ENCODE measurements at regions not wholly inside any gene's neighbourhood (a gene's known extent, or its start where the extent isn't known, plus 50 kb on each side); places are given as distances from the start of the nearest gene placed in this dataset.

- no peak overlapping the region for H3K4me3 ChIP-seq (ENCODE audit: low read depth, low read length)
- no peak for DNase-seq (ENCODE audit: low read depth)
- TF ChIP-seq MAX (IDR thresholded peaks at IDR 0.05; ENCODE audit: low read depth, low read length) (no peak), CTCF (IDR thresholded peaks at IDR 0.05; ENCODE audit: low read depth, low read length) (no peak), MYC (IDR thresholded peaks at IDR 0.05; ENCODE audit: low read depth, low read length) (no peak)
These were observed 361.1 kb downstream of the TGFB2 start for GRCh38 chr1:218705911-218706893.

- no peak overlapping the region for H3K4me3 ChIP-seq (ENCODE audit: low read depth, low read length)
- TF ChIP-seq MAX (IDR thresholded peaks at IDR 0.05; ENCODE audit: low read depth, low read length) (no peak), MYC (IDR thresholded peaks at IDR 0.05; ENCODE audit: low read depth, low read length) (no peak), POLR2A (IDR thresholded peaks at IDR 0.05; ENCODE audit: extremely low read depth, insufficient read length) (no peak), CTCF (IDR thresholded peaks at IDR 0.05; ENCODE audit: low read depth, low read length) (no peak)
- DNase-seq (ENCODE audit: low read depth), result no peak
These were observed 365.9 kb downstream of the TGFB2 start for GRCh38 chr1:218711001-218711400.

- TF ChIP-seq MAX (IDR thresholded peaks at IDR 0.05; ENCODE audit: low read depth, low read length) (no peak), CTCF (IDR thresholded peaks at IDR 0.05; ENCODE audit: low read depth, low read length) (no peak), MYC (IDR thresholded peaks at IDR 0.05; ENCODE audit: low read depth, low read length) (no peak), POLR2A (IDR thresholded peaks at IDR 0.05; ENCODE audit: extremely low read depth, insufficient read length) (no peak)
- no peak for DNase-seq (ENCODE audit: low read depth)
- no peak overlapping the region for H3K4me3 ChIP-seq (ENCODE audit: low read depth, low read length)
These were observed 366.9 kb downstream of the TGFB2 start for GRCh38 chr1:218711884-218712674.

- H3K4me3 ChIP-seq (ENCODE audit: low read depth, low read length), result no peak overlapping the region
- DNase-seq (ENCODE audit: low read depth), result no peak
- TF ChIP-seq MYC (IDR thresholded peaks at IDR 0.05; ENCODE audit: low read depth, low read length), result no peak
- no peak for TF ChIP-seq CTCF (IDR thresholded peaks at IDR 0.05; ENCODE audit: low read depth, low read length)
- no peak for TF ChIP-seq MAX (IDR thresholded peaks at IDR 0.05; ENCODE audit: low read depth, low read length)
- TF ChIP-seq POLR2A (IDR thresholded peaks at IDR 0.05; ENCODE audit: extremely low read depth, insufficient read length), result no peak
These were observed 367.5 kb downstream of the TGFB2 start for GRCh38 chr1:218712677-218713076.

GRCh38 chr1:218715961-218716669, 371.0 kb downstream of the TGFB2 start:
- DNase-seq (ENCODE audit: low read depth), result no peak
- no peak for TF ChIP-seq CTCF (IDR thresholded peaks at IDR 0.05; ENCODE audit: low read depth, low read length)
- no peak for TF ChIP-seq MAX (IDR thresholded peaks at IDR 0.05; ENCODE audit: low read depth, low read length)
- TF ChIP-seq MYC (IDR thresholded peaks at IDR 0.05; ENCODE audit: low read depth, low read length), result no peak
- no peak for TF ChIP-seq POLR2A (IDR thresholded peaks at IDR 0.05; ENCODE audit: extremely low read depth, insufficient read length)
- no peak overlapping the region for H3K4me3 ChIP-seq (ENCODE audit: low read depth, low read length)

Data from NB4 (cell line).